ENCODE measurements at regions not wholly inside any gene's neighbourhood (a gene's known extent, or its start where the extent isn't known, plus 50 kb on each side); places are given as distances from the start of the nearest gene placed in this dataset.
A peak's percentile ranks its signal among the peaks of the same experiment; 100 is the strongest.

DNA sequence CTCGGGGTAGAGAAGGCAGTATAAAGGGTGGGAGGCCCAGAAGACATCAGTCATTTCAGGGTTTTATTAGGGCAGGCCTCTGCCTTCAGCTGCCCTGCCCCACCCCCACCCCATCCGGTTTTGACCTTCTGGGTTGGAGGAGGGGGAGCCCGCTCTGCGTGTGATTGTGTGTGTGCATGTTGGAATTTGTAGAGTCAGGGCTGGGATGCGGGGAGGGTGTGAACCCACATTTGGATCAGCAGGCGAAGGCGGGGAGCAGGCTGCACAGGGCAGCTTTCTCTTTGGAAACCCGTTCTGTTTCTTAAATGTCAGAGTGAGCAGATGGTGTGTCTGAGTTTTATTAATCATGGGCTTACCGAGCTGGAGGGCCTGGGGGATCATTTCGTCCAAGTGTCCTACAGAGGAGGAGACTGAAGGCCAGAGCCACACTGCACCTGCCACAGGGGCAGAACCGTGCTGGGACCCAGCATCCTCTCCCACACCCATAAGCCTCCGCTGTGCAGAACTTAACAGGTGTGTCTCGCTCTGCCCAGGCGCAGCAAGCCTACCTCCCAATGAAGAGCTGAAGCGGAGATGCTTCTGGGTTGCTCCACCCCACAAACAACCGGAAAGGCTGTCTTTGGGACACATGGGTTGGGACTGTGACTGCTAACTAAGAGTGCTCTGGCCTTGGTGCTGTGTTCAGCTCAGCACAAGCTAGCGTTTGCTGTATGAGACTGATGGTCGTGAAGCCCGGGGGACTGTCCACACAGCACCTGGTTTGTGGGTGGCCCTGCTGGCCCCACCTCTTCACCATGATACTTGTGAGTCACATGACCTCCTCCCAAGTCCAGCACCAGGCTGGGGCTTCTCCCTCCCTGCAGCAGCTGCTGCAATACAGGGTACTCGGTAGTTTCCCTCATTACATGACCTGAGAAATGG is 70.9 kb upstream of the GSE1 start:
- DNase-seq (ENCODE audit: low read depth), result no peak

DNA sequence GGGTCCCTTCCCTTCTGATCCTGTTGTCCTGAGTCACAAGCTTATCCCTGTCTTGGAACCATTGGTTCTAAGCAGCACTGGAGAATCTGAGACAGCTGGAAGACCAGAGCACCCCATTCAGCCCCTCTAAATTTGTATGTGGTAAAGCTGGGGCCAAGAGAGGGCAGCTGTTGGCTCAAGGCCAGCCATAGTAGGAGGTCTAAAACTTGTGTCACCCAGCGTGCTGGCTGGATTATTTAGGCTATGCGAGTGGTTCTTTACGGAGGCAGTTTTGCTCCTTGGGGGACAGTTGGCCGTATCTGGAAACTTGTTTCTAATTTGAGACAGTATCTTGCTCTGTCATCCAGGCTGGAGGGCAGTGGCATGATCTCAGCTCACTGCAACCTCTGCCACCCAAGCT is 69.6 kb upstream of the GSE1 start:
- no peak for DNase-seq (ENCODE audit: low read depth)

DNA sequence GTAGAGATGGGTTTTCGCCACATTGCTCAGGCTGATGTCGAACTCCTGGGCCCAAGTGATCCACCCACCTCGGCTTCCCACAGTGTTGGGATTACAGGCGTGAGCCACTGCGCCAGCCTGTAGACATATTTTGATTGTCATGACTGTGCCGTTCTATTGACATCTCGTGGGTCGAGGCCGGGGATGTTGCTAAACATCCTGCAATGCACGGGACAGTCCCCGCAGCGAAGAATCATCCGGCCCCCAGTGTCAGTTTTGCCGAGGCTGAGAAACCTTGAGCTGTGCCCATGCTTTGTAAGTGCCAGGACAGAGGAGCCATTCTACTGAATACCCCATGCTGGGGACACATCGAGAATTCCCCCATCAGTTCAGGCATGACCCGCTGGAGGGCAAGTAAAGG is 69.1 kb upstream of the GSE1 start:
- DNase-seq (ENCODE audit: low read depth), result no peak

DNA sequence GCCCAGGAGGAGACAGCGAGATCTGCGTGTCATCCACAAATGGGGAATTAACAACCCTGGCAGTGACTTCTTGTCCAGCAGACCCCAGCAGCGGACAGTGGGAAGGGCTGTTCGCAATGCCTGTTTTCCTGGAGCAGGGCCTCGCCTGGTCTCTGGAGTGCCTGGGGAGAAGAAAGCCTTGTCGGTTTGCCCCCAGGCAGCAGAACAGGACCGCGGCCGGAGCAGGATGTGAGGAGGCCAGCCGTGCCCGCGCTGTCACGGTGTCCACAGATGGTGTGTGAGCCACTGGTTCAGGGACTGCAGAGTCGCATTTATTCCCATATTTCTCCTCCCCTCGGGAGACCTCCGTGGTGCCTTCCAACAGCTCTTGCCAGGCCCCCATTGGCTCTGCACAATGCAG is 68.5 kb upstream of the GSE1 start:
- DNase-seq (ENCODE audit: low read depth), result no peak

DNA sequence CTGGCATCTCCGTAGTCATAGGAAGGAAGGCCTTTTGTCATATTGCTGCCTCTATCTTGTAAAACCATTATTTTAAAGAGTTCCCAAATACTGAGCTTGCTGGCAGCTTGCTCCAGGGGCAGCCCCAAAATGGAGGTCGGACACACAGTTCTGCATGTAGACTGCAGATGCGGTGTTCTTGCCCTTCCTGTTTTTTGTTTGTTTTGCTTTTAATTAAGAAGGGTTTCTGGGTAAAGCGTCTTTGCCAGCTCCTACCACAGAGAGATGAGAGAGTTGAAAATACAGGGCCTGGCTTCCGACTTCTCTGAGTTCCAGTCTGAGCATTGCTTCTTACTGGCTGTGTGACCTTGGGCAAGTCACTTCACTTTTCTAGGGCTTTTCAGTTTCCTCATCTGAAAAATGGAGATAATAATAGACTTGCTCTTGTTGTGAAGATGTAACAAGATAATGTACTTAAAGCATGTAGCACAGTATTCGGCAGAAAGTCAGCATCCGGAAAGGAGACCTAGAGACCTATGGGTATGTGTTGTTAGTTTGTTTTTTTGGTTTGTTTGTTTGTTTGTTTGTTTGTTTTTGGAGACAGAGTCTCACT is 67.8 kb upstream of the GSE1 start:
- no peak for DNase-seq (ENCODE audit: low read depth)

DNA sequence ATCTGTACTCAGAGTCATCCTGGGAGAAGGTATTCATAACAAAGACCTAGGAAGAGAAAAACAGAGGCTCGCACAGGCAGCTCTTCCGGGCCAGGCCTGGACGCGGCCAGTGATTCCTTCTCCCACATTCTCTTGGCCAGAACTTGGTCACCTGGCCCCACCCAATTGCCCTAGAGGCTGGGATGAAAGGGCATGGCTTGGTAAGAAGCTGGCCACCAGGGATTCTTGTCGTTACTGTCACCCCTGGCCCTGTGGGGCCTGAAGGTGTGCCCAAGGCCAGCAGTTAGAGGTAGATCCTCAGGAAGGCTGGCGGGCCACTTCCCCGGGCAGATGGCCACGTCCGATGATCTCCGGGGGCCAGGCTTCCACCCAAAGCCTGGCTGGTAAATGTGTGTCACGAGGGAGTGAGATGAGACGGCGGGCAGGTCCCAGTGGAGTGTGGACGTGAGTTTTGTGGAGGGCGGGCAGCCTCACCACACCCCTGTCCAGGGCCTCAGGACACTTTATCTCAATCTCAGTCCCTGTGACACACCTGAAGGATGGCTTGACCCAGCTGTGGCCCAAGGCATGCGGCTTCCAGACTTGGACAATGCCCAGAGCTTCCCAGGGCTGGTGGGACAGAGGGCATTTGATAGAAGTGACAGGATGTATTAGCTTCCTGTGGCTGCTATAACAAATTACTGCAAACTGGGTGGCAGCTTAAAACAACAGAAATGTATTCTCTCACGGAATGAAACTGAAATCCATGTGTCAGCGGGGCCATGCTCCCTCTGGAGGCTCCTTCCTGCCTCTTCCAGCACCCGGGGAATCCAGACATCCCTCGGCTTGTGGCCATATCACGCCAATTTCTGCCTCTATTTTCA is 66.3 kb upstream of the GSE1 start:
- DNase-seq (ENCODE audit: low read depth), result no peak

DNA sequence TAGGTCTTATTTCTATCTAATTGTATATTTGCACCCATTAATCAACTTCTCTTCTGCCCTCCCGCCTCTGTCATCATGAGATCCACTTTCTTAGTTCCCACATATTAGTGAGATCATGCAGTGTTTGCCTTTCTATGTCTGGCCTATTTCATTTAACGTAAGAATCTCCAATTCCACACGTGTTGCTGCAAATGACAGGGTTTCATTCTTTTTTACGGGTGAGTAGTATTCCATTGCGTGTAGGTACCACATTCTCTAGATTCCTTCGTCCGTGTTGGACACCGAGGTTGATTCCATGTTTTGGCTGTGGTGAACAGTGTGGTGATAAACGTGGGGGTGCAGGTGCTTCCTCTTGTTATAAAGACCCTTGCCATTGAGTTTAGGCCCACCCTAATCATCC is 64.7 kb upstream of the GSE1 start:
- DNase-seq (ENCODE audit: low read depth), result no peak

DNA sequence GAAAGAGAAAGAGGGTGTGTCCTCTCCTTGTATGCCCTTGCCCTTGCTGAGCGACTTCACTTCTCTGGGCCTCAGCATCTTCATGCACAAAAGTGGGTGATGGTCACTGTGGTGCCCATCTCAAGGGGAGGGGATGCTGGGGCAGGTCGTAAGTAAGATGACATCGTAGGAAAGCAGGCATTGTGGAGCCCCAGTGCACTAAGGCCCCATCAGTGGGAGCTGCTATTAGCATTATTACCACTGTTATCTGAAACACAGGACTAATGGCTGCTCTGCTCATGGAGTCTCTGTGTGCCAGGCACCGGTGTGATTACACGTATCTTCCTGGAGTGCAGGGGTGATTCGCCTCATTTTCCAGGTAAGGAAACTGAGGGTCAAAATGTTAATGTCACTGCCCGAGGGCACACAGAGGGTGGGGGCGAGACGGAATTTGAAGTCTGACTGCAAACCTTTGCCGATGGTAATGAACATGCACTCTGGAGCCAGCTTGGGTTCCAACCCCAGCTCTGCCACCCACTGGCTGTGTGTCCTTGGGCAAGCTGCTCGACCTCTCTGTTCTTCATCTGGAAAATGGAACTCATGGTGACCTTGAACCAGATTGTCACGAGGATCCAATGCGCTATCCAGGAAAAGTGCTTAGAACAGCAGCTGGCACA is 63.2 kb upstream of the GSE1 start:
- DNase-seq (ENCODE audit: low read depth), result no peak

DNA sequence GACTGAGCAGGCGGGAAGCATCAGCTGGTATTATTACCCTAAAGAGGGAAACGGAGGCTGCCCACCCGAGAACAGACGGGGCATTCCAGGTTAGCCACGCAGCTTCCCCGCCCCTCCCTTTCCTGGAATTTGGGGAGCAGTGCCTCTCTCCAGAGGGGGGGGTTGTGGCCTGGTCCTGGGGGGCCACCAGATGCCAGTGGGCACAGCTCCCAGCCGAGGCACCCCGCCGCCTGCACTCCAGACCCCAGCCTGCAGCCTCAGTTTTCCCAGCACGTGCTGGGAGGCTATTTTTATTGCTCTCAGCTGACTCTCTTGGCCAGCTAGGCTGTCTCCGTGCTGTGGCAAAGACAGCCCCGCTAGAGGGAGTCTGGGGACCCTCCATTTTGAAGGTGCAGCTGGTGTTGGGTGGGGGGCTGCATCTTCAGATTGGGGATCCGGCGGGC is 62.7 kb upstream of the GSE1 start:
- no peak for DNase-seq (ENCODE audit: low read depth)

DNA sequence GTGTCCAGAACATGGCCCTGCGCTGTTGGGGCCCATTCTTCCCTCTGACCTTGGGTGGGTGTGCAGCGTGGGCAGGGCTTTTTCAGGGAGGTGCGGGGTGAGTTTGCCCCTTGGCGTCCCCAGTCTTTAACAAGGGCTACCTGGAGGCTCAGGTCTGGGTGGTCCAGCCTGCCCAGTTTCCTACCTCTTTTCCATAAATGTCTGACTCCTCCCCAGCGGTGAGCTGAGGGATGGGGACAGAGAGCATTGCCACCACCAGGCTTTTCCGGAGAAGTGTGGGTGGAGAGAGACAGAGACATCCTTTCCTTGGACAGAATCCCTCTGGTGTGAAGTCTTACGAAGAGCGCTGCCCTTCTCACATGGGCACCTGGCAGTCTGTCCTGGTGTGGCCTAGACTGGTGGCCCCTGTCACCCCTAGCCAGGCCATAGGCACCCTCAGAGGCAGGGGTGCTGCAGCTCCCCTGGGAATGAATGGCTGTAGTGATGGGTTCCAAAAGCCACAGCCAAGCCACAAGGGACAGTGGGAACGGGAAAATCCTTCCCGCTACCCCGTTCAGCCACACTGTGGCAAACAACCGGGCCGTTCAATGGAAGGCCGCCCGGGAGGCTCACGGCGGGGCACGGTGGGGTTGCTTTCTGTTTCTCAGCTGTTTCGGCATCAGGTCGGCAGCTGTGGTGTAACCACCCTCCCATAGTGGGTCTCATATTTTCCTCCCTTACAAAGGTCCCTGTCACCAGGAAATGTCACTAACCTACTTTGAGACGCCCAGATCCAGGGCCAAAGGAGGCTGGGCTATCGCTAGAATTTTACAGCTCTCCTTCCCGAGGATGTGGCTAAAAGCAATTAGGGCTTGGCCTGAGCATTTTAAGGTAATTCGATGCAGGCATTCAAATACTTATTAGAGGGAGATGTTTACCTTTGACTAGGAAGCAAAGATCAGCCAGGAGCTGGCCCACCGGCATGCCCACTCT is 61.9 kb upstream of the GSE1 start:
- no peak for DNase-seq (ENCODE audit: low read depth)

DNA sequence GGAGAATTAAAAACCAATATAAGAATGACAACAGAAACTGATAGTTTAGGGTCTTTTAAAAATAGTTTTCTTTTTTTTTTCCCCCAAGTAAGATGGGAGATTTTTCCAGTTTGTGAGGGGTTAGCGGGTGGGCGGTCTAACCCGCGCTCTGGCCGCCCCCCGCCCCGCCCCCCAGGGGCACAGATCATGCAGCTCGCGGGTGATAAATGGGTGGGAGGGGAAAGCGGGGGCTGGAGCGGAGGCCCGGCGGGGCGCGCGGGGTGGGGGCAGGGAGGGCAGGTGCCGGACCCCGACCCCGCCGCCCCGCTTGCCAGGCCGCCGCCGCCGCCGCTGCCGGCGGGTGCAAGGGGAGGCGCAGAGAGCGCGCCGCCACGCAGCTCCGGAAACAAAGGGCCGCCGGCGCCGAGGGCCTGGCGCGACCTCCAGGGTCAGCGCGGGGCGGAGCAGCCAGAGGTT is 60.1 kb upstream of the GSE1 start:
- DNase-seq (ENCODE audit: low read depth), result no peak

DNA sequence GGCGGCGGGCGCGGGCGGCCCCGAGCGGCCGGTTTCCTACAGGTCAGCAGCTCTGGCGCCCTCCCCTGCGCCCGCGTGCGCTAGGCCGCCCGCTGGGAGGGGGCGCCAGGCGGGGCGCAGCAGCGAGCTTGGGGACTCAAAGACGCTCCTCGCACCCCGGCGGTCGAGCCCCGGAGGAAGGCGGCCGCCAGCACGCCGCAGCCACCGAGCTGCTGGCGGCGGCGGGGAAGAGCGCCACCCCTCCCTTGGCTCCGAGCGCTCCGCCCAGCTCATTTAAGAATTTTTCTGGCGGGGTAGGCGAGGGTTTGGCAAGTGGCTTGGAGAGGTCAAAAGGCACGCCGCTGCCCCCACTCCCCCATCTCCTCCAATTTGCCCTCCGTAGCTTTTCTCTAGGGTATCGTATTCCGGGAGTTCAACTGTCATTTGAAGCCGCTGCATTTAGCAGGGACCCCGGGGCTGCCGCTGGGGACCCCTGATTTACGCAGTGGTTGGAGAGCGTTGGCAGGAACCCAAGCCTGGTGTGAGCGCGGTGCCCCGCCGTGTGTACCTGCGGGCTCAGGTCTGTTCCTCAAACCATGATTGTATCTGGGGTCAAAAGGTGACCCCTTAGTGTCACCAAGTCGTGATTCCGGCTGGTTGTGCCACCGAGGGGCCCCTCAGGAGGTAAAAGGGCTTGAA is 59.5 kb upstream of the GSE1 start:
- DNase-seq (ENCODE audit: low read depth), result no peak

DNA sequence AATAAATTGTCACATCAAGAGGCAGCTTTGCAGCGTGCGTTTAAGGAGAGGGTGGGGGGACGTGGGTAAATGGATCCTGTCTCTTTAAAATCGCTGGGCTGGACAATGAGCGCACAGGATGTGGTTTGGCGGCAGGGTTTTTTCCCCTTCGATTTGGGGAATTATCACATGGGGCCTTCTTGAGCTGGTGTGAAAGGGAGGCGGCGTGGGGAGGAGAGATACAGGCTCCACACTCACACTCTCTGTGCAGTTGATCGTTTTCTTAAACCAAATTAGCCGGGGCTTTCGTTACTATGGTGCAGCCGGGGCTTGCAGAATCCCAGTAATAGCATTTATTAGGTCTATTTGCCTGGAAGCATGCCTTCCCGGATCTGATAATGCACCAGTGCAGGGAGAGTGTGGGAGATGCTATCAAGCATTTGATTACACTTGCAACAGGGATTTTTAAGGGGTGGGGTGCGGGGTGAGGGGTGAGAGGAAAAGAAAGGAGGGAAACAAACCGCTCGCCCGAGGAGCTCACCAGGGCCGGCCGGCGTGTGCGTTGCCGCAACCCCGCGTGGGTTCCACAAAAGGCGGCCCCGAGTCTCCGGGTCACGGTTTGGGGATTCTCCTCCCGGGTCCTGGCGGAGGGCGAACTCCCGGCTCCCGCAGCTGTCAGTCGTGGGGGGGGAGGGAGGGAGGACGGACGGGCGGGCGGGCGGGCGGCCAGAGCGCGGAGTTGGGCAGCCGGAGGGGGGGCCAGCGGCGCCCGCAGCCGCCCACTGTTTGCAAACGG is 58.8 kb upstream of the GSE1 start:
- peak; percentile 53 for DNase-seq (ENCODE audit: low read depth)

DNA sequence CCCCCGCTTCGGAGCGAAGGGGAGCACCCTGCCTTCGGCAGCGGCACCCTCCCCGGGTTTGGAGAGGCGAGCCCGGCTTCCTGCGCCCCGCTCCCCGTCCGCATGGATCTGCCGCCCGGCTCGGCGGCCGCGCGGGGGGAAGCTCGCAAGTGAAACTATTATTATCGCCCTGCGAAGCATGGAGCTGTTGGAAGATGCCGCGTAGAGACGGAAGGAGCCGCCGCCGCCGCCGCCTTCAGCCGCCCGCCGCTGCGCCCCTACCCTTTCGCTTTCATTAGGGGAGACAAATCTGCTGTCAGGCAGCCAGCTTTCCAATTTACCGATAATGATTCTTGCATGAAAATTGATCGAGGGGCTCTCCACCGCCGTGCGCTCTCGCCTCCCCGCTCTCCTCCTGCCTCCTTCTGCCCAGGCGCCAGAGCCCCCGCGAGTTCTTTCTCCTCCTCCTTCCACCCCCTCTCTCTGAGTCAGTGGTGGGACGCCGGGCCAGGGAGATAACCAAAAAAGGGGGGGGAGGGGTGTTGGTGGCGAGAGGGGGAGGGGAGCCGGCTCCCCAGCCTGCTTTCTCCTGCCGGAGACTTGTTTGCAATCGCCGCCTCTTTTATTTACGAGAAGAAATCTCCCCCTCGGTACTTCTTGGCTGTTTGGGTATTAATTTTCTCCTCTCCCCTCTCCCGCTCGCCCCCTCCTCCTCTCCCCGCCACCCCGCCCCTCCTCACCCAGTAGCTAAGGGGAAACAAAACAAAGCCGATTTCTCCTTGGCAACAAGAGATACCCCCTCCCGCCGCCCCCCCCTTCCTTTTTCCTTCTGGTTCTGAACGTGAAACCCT is 58.0 kb upstream of the GSE1 start:
- DNase-seq (ENCODE audit: low read depth), result no peak

DNA sequence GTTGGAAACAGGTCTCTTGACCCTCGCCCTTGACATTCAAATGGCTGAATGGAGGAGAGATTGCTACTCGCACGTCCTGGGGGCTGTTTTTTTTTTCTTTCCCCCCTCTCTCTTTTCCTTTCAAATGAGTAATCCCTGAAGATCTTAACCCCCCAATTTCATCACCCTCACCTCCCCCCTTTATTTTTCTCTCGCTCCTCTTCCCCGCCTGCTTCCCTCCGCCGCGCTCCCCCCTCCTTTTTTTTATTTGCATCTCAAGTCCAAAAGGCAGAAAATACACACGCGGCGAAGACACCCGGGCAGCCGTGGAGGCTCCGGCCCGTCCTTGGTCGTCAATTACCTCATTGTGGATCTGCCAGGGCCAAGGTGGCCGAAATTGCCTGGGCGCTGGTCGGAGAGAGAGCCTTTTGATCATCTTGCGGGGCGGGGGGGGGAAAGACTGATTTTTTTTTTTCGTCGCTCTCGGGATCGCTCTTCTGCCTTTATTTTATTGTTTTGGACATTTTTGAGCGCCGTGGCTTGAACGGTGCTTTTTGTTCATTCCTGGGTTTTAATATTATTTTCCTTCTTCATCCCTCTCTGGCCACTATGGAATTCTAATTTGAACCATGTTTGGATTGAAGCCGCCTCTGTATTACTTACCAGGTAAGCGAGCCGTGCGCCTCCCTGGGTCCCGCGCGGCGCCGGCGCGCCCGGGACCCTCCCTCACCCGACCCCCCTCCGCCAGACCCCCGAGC is 57.2 kb upstream of the GSE1 start:
- no peak for DNase-seq (ENCODE audit: low read depth)

DNA sequence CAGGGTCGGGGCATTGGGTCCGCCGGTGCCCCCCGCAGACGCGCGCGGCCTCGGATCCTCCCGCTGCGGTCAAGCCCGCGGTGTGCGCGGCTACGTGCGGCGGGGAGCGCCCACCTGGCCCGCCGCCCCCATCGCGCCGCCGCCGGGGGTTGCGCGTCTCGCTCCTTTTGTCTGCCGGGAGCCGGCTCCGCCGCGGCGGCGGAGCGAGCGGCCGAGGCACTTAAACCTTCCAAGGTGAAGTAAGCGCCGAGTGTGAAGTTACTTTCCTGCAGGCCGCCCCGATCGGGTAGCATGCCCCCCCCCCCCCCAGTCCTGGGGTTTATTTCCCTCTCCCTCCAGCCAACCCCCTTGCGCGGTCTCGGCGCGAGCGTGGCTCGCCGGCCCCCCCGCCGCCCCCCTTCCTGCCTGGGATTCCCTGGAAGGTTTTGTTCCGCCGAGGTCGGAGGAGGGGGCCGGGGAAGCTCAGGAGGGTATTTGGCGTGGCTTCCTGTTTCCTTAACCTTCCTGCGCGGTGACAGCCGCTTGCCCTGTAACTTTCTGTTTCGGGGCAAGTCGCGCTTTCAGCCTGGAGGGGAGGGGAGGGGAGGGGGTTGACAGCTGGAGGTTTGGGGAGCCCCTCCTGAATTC is 56.6 kb upstream of the GSE1 start:
- DNase-seq (ENCODE audit: low read depth), result no peak
